ENCODE measurements at regions not wholly inside any gene's neighbourhood (a gene's known extent, or its start where the extent isn't known, plus 50 kb on each side); places are given as distances from the start of the nearest gene placed in this dataset.
A peak's percentile ranks its signal among the peaks of the same experiment; 100 is the strongest.

- DNase-seq (ENCODE audit: low spot score in 2 of 2, unreplicated experiment in 2 of 2) = no peak
- H3K27me3 Mint-ChIP-seq (ENCODE audit: low read depth) = no peaks in the 10 kb centered on the region
- H3K36me3 Mint-ChIP-seq = no peaks in the 10 kb centered on the region
- H3K27ac Mint-ChIP-seq = no peak overlapping the region
- no peak overlapping the region for H3K4me3 Mint-ChIP-seq
- H3K9me3 Mint-ChIP-seq = no peaks in the 10 kb centered on the region
- TF ChIP-seq CTCF (IDR thresholded peaks at IDR 0.05; ENCODE audit: unreplicated experiment) = no peak
- no peaks in the 10 kb centered on the region for H3K4me1 Mint-ChIP-seq
Measured at GRCh38 chr16:6195966-6196365, 1098.4 kb upstream of the EEF2KMT start.

GRCh38 chr16:6193718-6194117 is 1096.1 kb upstream of the EEF2KMT start:
- no peaks in the 10 kb centered on the region for H3K27me3 Mint-ChIP-seq (ENCODE audit: low read depth)
- no peak for TF ChIP-seq CTCF (IDR thresholded peaks at IDR 0.05; ENCODE audit: unreplicated experiment)
- peak in 1 of 2 experiments; percentile 41 for DNase-seq (ENCODE audit: low spot score in 2 of 2, unreplicated experiment in 2 of 2)
- H3K27ac Mint-ChIP-seq = no peak overlapping the region
- no peaks in the 10 kb centered on the region for H3K9me3 Mint-ChIP-seq
- H3K4me3 Mint-ChIP-seq = no peak overlapping the region
- H3K36me3 Mint-ChIP-seq = no peaks in the 10 kb centered on the region
- H3K4me1 Mint-ChIP-seq = no peaks in the 10 kb centered on the region

GRCh38 chr16:6192984-6193383 is 1095.4 kb upstream of the EEF2KMT start:
- Mint-ChIP-seq H3K36me3 (no peaks in the 10 kb centered on the region), H3K9me3 (no peaks in the 10 kb centered on the region), H3K4me3 (no peak overlapping the region), H3K27me3 (ENCODE audit: low read depth) (no peaks in the 10 kb centered on the region), H3K4me1 (no peaks in the 10 kb centered on the region), H3K27ac (no peak overlapping the region)
- TF ChIP-seq CTCF (IDR thresholded peaks at IDR 0.05; ENCODE audit: unreplicated experiment) = no peak
- DNase-seq (ENCODE audit: low spot score in 2 of 2, unreplicated experiment in 2 of 2) = no peak

- Mint-ChIP-seq H3K4me3 (no peak overlapping the region), H3K9me3 (no peaks in the 10 kb centered on the region), H3K36me3 (no peaks in the 10 kb centered on the region)
Measured at GRCh38 chr16:6192532-6192931, 1094.9 kb upstream of the EEF2KMT start.

GRCh38 chr16:6190776-6191175 is 1093.2 kb upstream of the EEF2KMT start:
- Mint-ChIP-seq H3K27me3 (ENCODE audit: low read depth) (no peaks in the 10 kb centered on the region), H3K4me3 (no peak overlapping the region), H3K36me3 (no peaks in the 10 kb centered on the region), H3K9me3 (no peaks in the 10 kb centered on the region), H3K27ac (no peak overlapping the region), H3K4me1 (no peaks in the 10 kb centered on the region)
- no peak for TF ChIP-seq CTCF (IDR thresholded peaks at IDR 0.05; ENCODE audit: unreplicated experiment)
- no peak for DNase-seq (ENCODE audit: low spot score in 2 of 2, unreplicated experiment in 2 of 2)

More at GRCh38 chr16:6192532-6192931, 1094.9 kb upstream of the EEF2KMT start:
- no peaks in the 10 kb centered on the region for H3K27me3 Mint-ChIP-seq (ENCODE audit: low read depth)
- no peak for DNase-seq (ENCODE audit: low spot score in 2 of 2, unreplicated experiment in 2 of 2)
- H3K4me1 Mint-ChIP-seq = no peaks in the 10 kb centered on the region
- no peak for TF ChIP-seq CTCF (IDR thresholded peaks at IDR 0.05; ENCODE audit: unreplicated experiment)
- no peak overlapping the region for H3K27ac Mint-ChIP-seq

- no peak overlapping the region for H3K4me3 Mint-ChIP-seq
- H3K27me3 Mint-ChIP-seq (ENCODE audit: low read depth) = no peaks in the 10 kb centered on the region
- H3K27ac Mint-ChIP-seq = no peak overlapping the region
- DNase-seq (ENCODE audit: low spot score in 2 of 2, unreplicated experiment in 2 of 2) = no peak
- H3K4me1 Mint-ChIP-seq = no peaks in the 10 kb centered on the region
- no peak for TF ChIP-seq CTCF (IDR thresholded peaks at IDR 0.05; ENCODE audit: unreplicated experiment)
- peaks cover 2% of the 10 kb centered on the region for H3K9me3 Mint-ChIP-seq
- H3K36me3 Mint-ChIP-seq = no peaks in the 10 kb centered on the region
Measured at GRCh38 chr16:6189216-6189615, 1091.6 kb upstream of the EEF2KMT start.
